SU-DHL-6 (cell line): ENCODE measurements at regions not wholly inside any gene's neighbourhood (a gene's known extent, or its start where the extent isn't known, plus 50 kb on each side); places are given as distances from the start of the nearest gene placed in this dataset.

Experiments used
- H2AFZ ChIP-seq: fragments of 200-600 bp; sonication (generic); 2 replicates; pipeline ENCODE4 v1.6.1; 2014; ENCODE audit warnings: low read depth, mild to moderate bottlenecking, moderate library complexity, mixed read lengths, antibody characterized with exemption, low read length; ENCODE audit not compliant: severe bottlenecking
- H3F3A ChIP-seq: fragments of 200-600 bp; shearing (Covaris generic); 2 replicates; pipeline ENCODE4 v1.6.0; 2016; ENCODE audit warnings: antibody characterized with exemption, mild to moderate bottlenecking; ENCODE audit not compliant: insufficient read depth
- H3K27ac ChIP-seq: fragments of 200-600 bp; sonication (generic); 2 replicates; pipeline ENCODE4 v1.5.1; 2016; ENCODE audit warnings: low read depth, mild to moderate bottlenecking, low read length, moderate library complexity, mixed read lengths
- H3K27me3 ChIP-seq: fragments of 200-600 bp; sonication (generic), shearing (Covaris generic); 2 replicates; pipeline ENCODE4 v1.6.0; 2014; ENCODE audit warnings: mild to moderate bottlenecking, low read length
- H3K36me3 ChIP-seq: fragments of 200-600 bp; sonication (generic); 2 replicates; pipeline ENCODE4 v1.6.1; 2014; ENCODE audit warnings: mild to moderate bottlenecking, low read length, mixed read lengths
- H3K4me2 ChIP-seq: fragments of 300-600, 200-600 bp; shearing (Covaris generic), sonication (generic); 2 replicates; pipeline ENCODE4 v1.6.0; 2014; ENCODE audit warnings: low read length, low read depth, mild to moderate bottlenecking; ENCODE audit not compliant: poor library complexity, severe bottlenecking
- H3K4me3 ChIP-seq: fragments of 200-600 bp; sonication (generic); 2 replicates; pipeline ENCODE4 v1.5.1; 2014; ENCODE audit warnings: antibody characterized with exemption, low read length, mild to moderate bottlenecking, mixed read lengths; ENCODE audit not compliant: insufficient read depth, poor library complexity, severe bottlenecking
- H3K79me2 ChIP-seq: fragments of 200-600 bp; sonication (generic); 2 replicates; pipeline ENCODE4 v1.6.1; 2014; ENCODE audit warnings: mild to moderate bottlenecking, low read length, moderate library complexity; ENCODE audit not compliant: insufficient read depth
- H3K9ac ChIP-seq: fragments of 200-600 bp; sonication (generic); 2 replicates; pipeline ENCODE4 v1.7.0; 2014; ENCODE audit warnings: mild to moderate bottlenecking, low read length
- H3K9me2 ChIP-seq: fragments of 200-600 bp; sonication (generic); replicated peaks from 2 replicates; pipeline ENCODE4 v1.6.1; 2014; ENCODE audit warnings: low read length; ENCODE audit not compliant: insufficient read depth
- H3K9me3 ChIP-seq: fragments of 200-600 bp; sonication (generic); 2 replicates; pipeline ENCODE4 v1.6.1; 2014; ENCODE audit warnings: low read length, mixed read lengths; ENCODE audit not compliant: insufficient read depth
- H4K20me1 ChIP-seq: fragments of 200-600 bp; sonication (generic); 2 replicates; pipeline ENCODE4 v1.6.1; 2014; ENCODE audit warnings: low read depth, mild to moderate bottlenecking, antibody characterized with exemption, low read length, moderate library complexity, mixed read lengths
- CTCF ChIP-seq: fragments of 200-600 bp; sonication (generic); IDR thresholded peaks from one replicate; pipeline ENCODE4 v1.5.1; 2017; ENCODE audit warnings: antibody characterized with exemption, mild to moderate bottlenecking, low read length, moderate library complexity; ENCODE audit not compliant: insufficient read depth, poor library complexity, severe bottlenecking
- EZH2phosphoT487 ChIP-seq: fragments of 200-600 bp; sonication (generic), shearing (Covaris generic); conservative IDR thresholded peaks from 2 replicates; pipeline ENCODE4 v1.6.1; 2018; ENCODE audit warnings: mild to moderate bottlenecking, antibody characterized with exemption, low read length, moderate library complexity, mixed read lengths

- no peaks in the 10 kb centered on the region for H3F3A ChIP-seq
Observed at GRCh38 chr21:20016435-20017005, 981.7 kb upstream of the NCAM2 start.

GRCh38 chr21:20020026-20020425 is 978.2 kb upstream of the NCAM2 start:
- H2AFZ ChIP-seq, result no peak overlapping the region
- no peaks in the 10 kb centered on the region for H3F3A ChIP-seq
- H3K9me3 ChIP-seq, result no peaks in the 10 kb centered on the region
- TF ChIP-seq EZH2phosphoT487 (no peak), CTCF (no peak)
- no peaks in the 10 kb centered on the region for H3K36me3 ChIP-seq
- H3K4me3 ChIP-seq, result no peak overlapping the region
- no peak overlapping the region for H3K4me2 ChIP-seq
- no peaks in the 10 kb centered on the region for H3K9me2 ChIP-seq
- H3K27ac ChIP-seq, result no peak overlapping the region
- H3K27me3 ChIP-seq, result no peaks in the 10 kb centered on the region
- no peaks in the 10 kb centered on the region for H4K20me1 ChIP-seq
- H3K79me2 ChIP-seq, result no peaks in the 10 kb centered on the region
- H3K9ac ChIP-seq, result no peak overlapping the region

More at GRCh38 chr21:20016435-20017005, 981.7 kb upstream of the NCAM2 start:
- Histone ChIP-seq H3K9me2 (no peaks in the 10 kb centered on the region), H3K4me3 (no peak overlapping the region), H3K36me3 (no peaks in the 10 kb centered on the region), H3K4me2 (no peak overlapping the region), H3K9me3 (no peaks in the 10 kb centered on the region), H3K9ac (no peak overlapping the region), H3K27ac (no peak overlapping the region), H2AFZ (no peak overlapping the region), H3K27me3 (no peaks in the 10 kb centered on the region), H3K79me2 (no peaks in the 10 kb centered on the region), H4K20me1 (no peaks in the 10 kb centered on the region)
- TF ChIP-seq CTCF (no peak), EZH2phosphoT487 (no peak)

GRCh38 chr21:20023193-20023592 is 975.0 kb upstream of the NCAM2 start:
- no peak overlapping the region for H3K4me2 ChIP-seq
- H4K20me1 ChIP-seq, result no peaks in the 10 kb centered on the region
- no peak overlapping the region for H3K27ac ChIP-seq
- H3K9me3 ChIP-seq, result no peaks in the 10 kb centered on the region
- TF ChIP-seq CTCF (no peak), EZH2phosphoT487 (no peak)
- H3K4me3 ChIP-seq, result no peak overlapping the region
- no peaks in the 10 kb centered on the region for H3K9me2 ChIP-seq
- H3K27me3 ChIP-seq, result no peaks in the 10 kb centered on the region
- no peaks in the 10 kb centered on the region for H3F3A ChIP-seq
- H3K9ac ChIP-seq, result no peak overlapping the region
- H3K36me3 ChIP-seq, result no peaks in the 10 kb centered on the region
- no peaks in the 10 kb centered on the region for H3K79me2 ChIP-seq
- H2AFZ ChIP-seq, result peak overlapping the region; percentile 82
